ENCODE measurements at regions not wholly inside any gene's neighbourhood (a gene's known extent, or its start where the extent isn't known, plus 50 kb on each side); places are given as distances from the start of the nearest gene placed in this dataset.

- TF ChIP-seq CTCF (IDR thresholded peaks at IDR 0.05) (no peak), POLR2A (IDR thresholded peaks at IDR 0.05) (no peak)
Measured at GRCh38 chr3:30286007-30286669, 320.3 kb upstream of the TGFBR2 start.

Data from Peyer's patch (tissue), 4 donors.